ENCODE measurements at regions not wholly inside any gene's neighbourhood (a gene's known extent, or its start where the extent isn't known, plus 50 kb on each side); places are given as distances from the start of the nearest gene placed in this dataset.

DNA sequence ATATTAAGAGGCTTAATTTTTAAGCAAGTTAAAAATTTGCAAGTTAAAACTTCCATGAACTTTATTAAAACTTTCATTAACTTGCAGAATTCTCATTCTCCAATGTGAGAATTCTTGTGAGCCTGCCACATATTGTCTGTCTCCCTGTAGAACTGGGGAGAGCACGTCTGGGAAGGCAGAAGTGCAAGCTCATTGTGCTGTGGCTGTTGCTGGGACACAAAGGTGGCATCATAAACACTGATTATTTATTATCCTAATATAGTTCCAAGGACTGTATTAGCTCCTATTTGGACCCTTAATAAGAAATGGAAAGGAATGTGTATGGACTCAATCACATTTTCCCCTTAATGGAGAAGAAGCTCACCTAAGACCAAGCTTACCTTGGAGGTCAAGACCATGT, 68.7 kb upstream of the MROH9 start:
- no peak for DNase-seq
- Histone ChIP-seq H3K27ac (no peak overlapping the region), H3K4me3 (no peak overlapping the region), H3K36me3 (no peaks in the 10 kb centered on the region), H3K27me3 (no peaks in the 10 kb centered on the region), H3K9me3 (no peaks in the 10 kb centered on the region), H3K4me1 (no peaks in the 10 kb centered on the region)
- no peak for ATAC-seq
- intact Hi-C loops (cut with DNase I): no loop called here
- TF ChIP-seq, protein P1, sequence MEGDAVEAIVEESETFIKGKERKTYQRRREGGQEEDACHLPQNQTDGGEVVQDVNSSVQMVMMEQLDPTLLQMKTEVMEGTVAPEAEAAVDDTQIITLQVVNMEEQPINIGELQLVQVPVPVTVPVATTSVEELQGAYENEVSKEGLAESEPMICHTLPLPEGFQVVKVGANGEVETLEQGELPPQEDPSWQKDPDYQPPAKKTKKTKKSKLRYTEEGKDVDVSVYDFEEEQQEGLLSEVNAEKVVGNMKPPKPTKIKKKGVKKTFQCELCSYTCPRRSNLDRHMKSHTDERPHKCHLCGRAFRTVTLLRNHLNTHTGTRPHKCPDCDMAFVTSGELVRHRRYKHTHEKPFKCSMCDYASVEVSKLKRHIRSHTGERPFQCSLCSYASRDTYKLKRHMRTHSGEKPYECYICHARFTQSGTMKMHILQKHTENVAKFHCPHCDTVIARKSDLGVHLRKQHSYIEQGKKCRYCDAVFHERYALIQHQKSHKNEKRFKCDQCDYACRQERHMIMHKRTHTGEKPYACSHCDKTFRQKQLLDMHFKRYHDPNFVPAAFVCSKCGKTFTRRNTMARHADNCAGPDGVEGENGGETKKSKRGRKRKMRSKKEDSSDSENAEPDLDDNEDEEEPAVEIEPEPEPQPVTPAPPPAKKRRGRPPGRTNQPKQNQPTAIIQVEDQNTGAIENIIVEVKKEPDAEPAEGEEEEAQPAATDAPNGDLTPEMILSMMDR (IDR thresholded peaks at IDR 0.05): no peak

DNA sequence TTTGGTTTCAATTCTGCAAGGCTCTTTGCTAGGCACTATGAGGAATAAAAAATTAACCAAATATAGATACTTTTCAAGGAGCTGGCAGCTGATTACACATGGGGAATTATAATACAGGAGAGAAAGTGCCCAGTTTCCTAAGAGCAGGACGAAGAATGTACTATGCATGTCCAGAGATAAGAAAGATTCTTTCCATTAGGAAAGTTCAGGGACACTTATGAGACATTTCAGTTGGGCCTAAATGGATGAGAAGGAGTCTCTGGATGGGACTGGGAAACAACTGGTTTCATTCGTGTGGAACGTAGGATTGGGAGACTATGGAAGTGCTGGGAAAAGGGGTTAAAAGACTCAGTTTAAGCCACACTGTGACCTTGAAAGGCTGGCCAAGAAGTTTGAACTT, 63.5 kb upstream of the MROH9 start:
- H3K9me3 ChIP-seq: no peaks in the 10 kb centered on the region
- TF ChIP-seq, protein P1 (IDR thresholded peaks at IDR 0.05): no peak
- no peak overlapping the region for H3K4me3 ChIP-seq
- DNase-seq: no peak
- H3K27ac ChIP-seq: no peak overlapping the region
- no peaks in the 10 kb centered on the region for H3K27me3 ChIP-seq
- intact Hi-C loops (cut with DNase I): no loop called here
- no peaks in the 10 kb centered on the region for H3K4me1 ChIP-seq
- H3K36me3 ChIP-seq: no peaks in the 10 kb centered on the region
- no peak for ATAC-seq

DNA sequence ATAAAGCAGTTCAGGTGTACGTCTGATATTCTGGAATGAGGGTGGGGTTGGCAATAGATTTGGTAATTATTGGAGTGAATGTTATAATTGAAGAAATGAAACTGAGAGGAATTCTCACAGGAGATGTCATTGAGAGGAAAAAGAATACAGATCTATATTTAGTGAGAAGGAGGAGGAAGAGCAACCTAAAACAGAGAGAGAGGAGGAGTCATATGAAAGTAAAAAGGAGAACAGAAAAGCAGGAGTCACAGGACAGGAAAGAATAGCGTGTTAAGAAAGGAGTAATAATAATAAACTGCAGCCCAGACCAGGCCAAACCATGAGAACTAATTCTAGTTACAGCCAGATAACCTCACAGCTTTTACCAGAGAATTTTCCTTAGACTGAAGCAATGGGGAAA, 62.7 kb upstream of the MROH9 start:
- Histone ChIP-seq H3K4me3 (no peak overlapping the region), H3K36me3 (no peaks in the 10 kb centered on the region), H3K27me3 (no peaks in the 10 kb centered on the region), H3K9me3 (no peaks in the 10 kb centered on the region), H3K27ac (no peak overlapping the region), H3K4me1 (no peaks in the 10 kb centered on the region)
- DNase-seq: no peak
- ATAC-seq: no peak
- intact Hi-C loops (cut with DNase I): no loop called here
- TF ChIP-seq, protein P1 (IDR thresholded peaks at IDR 0.05): no peak

DNA sequence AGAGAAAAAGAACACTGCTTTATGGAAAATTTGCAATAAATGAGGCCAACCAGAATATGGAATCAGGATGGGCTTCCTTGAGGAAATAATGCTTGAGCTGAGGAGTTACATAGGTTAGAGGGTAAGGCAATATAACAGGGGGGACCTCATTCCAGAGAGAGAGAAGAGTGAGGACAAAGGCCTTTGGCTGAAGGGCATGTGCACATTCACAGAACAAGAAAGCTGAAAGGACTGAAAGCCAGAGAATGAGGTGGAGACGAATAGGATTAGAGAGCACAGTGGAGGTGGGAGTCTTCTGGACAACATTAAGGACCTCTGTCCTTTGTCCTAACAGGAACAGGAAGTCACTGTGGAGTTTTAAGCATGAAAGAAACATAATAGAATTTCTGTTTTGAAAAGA, 60.7 kb upstream of the MROH9 start:
- no peak for ATAC-seq
- no peak overlapping the region for H3K27ac ChIP-seq
- intact Hi-C loops (cut with DNase I): no loop called here
- TF ChIP-seq, protein P1 (IDR thresholded peaks at IDR 0.05): no peak
- no peaks in the 10 kb centered on the region for H3K27me3 ChIP-seq
- H3K9me3 ChIP-seq: no peaks in the 10 kb centered on the region
- H3K4me1 ChIP-seq: no peaks in the 10 kb centered on the region
- no peaks in the 10 kb centered on the region for H3K36me3 ChIP-seq
- H3K4me3 ChIP-seq: no peak overlapping the region
- DNase-seq: no peak

DNA sequence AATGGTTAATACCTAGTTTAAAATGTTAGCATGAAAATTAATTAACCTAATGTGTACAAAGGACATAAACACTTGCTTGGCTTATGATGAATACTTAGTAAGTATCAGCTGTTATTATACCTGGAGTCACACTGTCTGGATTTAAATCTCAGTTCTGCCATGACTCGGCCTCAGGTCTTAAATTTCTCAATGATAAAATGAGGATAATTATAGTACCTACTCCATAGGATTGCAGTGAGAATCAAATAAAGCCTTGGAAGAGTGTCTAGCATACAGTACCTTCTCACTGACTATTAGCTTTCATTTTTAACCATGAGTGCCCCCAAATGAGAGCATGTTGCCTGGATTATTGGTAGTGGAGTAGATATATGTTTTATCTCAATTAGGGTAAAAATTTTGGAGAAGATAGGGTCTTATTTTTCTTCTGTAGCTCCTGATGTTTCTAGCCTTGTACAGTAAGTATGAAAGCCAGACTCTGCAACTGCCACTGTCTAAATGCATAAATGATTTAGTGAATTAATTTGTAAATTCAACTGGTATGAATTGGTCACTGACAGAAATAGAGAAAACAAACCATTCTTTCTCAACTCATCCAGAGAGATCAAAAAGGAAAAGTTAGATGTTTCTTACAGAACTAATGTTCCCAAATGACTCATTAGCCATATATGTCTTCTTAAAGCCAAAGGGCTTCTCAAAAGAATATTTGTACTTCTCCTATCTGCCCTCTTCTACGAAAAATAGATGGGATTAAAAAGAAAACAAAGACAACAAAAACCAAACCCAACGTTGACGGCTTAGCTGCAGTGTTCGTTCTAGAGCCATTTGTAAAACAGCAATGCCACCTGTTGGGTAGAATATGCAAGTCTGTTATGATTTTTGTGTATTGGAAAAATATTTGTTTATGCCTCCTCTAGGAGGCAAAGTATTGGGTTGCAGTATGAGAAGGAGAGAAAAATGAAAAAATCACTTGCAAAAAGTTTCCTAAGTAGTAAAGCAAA, 53.8 kb upstream of the MROH9 start:
- DNase-seq (peak in 2 of 4 donors; percentile 45 to 50), ATAC-seq (peak; percentile 82)
- Histone ChIP-seq H3K36me3 (no peaks in the 10 kb centered on the region), H3K27ac (no peak overlapping the region), H3K4me3 (no peak overlapping the region), H3K27me3 (no peaks in the 10 kb centered on the region), H3K9me3 (no peaks in the 10 kb centered on the region), H3K4me1 (no peaks in the 10 kb centered on the region)
- TF ChIP-seq, protein P1 (IDR thresholded peaks at IDR 0.05): peak in 1 of 2 donors; percentile 37
- intact Hi-C loops (cut with DNase I): no loop called here

All from left lung (tissue), 4 donors.